ENCODE measurements at regions not wholly inside any gene's neighbourhood (a gene's known extent, or its start where the extent isn't known, plus 50 kb on each side); places are given as distances from the start of the nearest gene placed in this dataset.

DNA sequence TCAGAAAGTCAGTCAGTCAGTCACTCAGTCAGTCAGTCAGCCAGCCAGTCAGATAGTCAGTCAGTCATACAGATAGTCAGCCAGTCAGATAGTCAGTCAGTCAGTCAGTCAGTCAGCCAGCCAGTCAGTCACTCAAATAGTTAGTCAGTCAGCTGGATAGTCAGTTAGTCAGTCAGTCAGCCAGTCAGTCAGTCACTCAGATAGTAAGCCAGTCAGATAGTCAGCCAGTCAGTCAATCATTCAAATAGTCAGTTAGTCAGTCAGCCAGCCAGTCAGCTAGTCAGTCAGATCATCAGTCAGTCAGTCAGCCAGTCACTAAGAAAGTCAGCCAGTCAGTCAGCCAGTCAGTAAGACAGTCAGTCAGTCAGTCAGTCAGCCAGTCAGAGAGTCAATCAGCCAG is 477.1 kb downstream of the AGTPBP1 start:
- no peak overlapping the region for H3K27ac ChIP-seq
- DNase-seq: no peak
- no peak overlapping the region for H3K4me3 ChIP-seq
- H3K36me3 ChIP-seq: no peaks in the 10 kb centered on the region
- H3K4me1 ChIP-seq: no peaks in the 10 kb centered on the region
- H3K27me3 ChIP-seq: no peaks in the 10 kb centered on the region
- intact Hi-C loops (cut with DNase I; ENCODE audit: low total_unique reads): no loop called here
- TF ChIP-seq POLR2A (IDR thresholded peaks at IDR 0.05) (no peak), POLR2AphosphoS5 (IDR thresholded peaks at IDR 0.05) (no peak), EP300 (IDR thresholded peaks at IDR 0.05) (no peak)
- no peaks in the 10 kb centered on the region for H3K9me3 ChIP-seq

DNA sequence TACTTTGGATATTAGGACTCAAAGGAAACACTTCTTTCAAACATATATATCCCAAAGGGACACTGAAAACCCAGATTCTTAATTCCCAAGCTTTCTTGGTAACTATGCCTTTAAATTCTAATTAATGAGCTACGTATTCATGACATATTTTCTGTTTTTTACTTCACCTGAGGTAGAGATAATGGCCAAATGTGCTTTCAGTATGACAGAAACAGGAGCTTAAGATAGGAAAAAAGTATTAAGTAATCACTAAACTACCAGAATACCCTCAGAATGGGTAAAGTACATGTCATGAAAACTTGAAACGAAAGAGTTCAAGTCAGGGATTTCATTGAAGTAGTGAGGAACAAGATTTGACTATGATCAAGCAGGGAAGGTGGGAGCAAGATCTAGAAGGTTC is 478.5 kb downstream of the AGTPBP1 start:
- no peaks in the 10 kb centered on the region for H3K36me3 ChIP-seq
- no peaks in the 10 kb centered on the region for H3K27me3 ChIP-seq
- H3K4me3 ChIP-seq: no peak overlapping the region
- no peak overlapping the region for H3K27ac ChIP-seq
- no peaks in the 10 kb centered on the region for H3K9me3 ChIP-seq
- intact Hi-C loops (cut with DNase I; ENCODE audit: low total_unique reads): no loop called here
- WGBS, 5 donors: 72 to 81% (median 80%) methylated on average over 2 of the region's 2 CpGs
- no peaks in the 10 kb centered on the region for H3K4me1 ChIP-seq
- TF ChIP-seq POLR2A (IDR thresholded peaks at IDR 0.05) (no peak), EP300 (IDR thresholded peaks at IDR 0.05) (no peak), POLR2AphosphoS5 (IDR thresholded peaks at IDR 0.05) (no peak)
- TF ChIP-seq, protein P1, sequence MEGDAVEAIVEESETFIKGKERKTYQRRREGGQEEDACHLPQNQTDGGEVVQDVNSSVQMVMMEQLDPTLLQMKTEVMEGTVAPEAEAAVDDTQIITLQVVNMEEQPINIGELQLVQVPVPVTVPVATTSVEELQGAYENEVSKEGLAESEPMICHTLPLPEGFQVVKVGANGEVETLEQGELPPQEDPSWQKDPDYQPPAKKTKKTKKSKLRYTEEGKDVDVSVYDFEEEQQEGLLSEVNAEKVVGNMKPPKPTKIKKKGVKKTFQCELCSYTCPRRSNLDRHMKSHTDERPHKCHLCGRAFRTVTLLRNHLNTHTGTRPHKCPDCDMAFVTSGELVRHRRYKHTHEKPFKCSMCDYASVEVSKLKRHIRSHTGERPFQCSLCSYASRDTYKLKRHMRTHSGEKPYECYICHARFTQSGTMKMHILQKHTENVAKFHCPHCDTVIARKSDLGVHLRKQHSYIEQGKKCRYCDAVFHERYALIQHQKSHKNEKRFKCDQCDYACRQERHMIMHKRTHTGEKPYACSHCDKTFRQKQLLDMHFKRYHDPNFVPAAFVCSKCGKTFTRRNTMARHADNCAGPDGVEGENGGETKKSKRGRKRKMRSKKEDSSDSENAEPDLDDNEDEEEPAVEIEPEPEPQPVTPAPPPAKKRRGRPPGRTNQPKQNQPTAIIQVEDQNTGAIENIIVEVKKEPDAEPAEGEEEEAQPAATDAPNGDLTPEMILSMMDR (IDR thresholded peaks at IDR 0.05): no peak
- DNase-seq: no peak

DNA sequence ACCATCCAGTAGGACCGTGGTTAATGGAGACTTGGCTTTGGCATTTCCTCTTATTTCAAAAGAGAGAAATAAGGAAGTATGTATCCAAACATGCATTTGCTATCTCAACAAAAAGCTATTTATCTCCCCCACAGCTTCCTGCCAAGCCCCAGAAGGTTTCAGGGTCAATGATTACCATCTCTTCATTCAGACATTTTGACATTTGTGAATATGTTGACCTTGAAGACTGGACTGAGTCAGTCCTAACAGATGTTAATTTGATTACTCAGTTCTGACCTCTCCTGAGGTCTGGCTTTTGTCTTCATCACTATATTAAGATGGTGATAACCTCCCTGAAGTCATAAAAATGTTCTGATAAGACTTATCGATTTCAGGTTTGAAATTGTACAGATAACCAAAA is 479.4 kb downstream of the AGTPBP1 start:
- TF ChIP-seq POLR2A (IDR thresholded peaks at IDR 0.05) (no peak), EP300 (IDR thresholded peaks at IDR 0.05) (no peak), POLR2AphosphoS5 (IDR thresholded peaks at IDR 0.05) (no peak)
- TF ChIP-seq, protein P1 (IDR thresholded peaks at IDR 0.05): no peak
- Histone ChIP-seq H3K27me3 (no peaks in the 10 kb centered on the region), H3K36me3 (no peaks in the 10 kb centered on the region), H3K9me3 (no peaks in the 10 kb centered on the region), H3K4me1 (no peaks in the 10 kb centered on the region), H3K27ac (no peak overlapping the region), H3K4me3 (no peak overlapping the region)
- WGBS, 5 donors: 3 to 9% (median 7%) methylated on average over 2 of the region's 2 CpGs
- intact Hi-C loops (cut with DNase I; ENCODE audit: low total_unique reads): no loop called here
- DNase-seq: peak in 1 of 2 donors; percentile 6

DNA sequence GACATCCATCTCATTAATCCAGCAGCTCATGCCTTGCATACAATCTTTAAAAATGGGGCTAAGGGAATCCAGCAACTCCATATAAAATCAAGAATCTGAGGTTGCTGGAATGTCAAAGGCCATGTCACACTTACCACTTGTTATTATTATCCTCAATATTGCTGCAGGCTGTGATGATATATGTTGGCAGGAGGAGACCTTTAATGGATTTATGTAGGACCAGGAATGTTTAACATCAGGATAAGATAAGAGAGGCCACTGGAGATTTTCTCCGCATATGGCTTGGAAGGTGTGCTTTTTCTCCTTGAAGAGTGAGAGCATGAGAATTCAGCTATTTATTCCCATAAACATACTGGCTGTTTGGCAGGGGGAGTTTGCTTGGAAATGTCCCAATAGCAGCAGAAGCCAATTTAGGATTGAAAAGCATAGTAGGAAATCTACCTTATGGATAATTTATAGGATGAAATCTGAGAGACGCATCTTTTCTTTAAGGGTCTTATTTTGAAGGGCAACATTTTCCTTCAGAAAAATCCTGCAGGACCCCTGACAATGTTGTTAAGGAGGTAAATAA is 481.4 kb downstream of the AGTPBP1 start:
- intact Hi-C loops (cut with DNase I; ENCODE audit: low total_unique reads): no loop called here
- DNase-seq: no peak

More for the DNA sequence above, 481.4 kb downstream of the AGTPBP1 start:
- H3K4me3 ChIP-seq: no peak overlapping the region
- no peaks in the 10 kb centered on the region for H3K9me3 ChIP-seq
- no peak overlapping the region for H3K27ac ChIP-seq
- no peaks in the 10 kb centered on the region for H3K4me1 ChIP-seq
- TF ChIP-seq POLR2AphosphoS5 (IDR thresholded peaks at IDR 0.05) (no peak), EP300 (IDR thresholded peaks at IDR 0.05) (no peak), POLR2A (IDR thresholded peaks at IDR 0.05) (no peak)
- TF ChIP-seq, protein P1 (IDR thresholded peaks at IDR 0.05): no peak
- no peaks in the 10 kb centered on the region for H3K27me3 ChIP-seq
- WGBS, 5 donors: 54 to 69% (median 62%) methylated on average over 2 of the region's 2 CpGs
- no peaks in the 10 kb centered on the region for H3K36me3 ChIP-seq
